Keratinocyte (primary cell): ENCODE measurements at regions not wholly inside any gene's neighbourhood (a gene's known extent, or its start where the extent isn't known, plus 50 kb on each side); places are given as distances from the start of the nearest gene placed in this dataset.
"Not testable (repeated sequence)": the region's sequence is repeated elsewhere in the genome, so short reads cannot be mapped to it uniquely, and the experiment has no call there.

ENCODE experiments used
- DNase-seq: peaks from one replicate; pipeline ENCODE4 v3.0.0-alpha.2; 2011; ENCODE audit warnings: low read depth, missing footprints, low spot score
- FAIRE-seq: peaks from 2 replicates; lab custom pipeline; 2011; peaks lifted over from hg19 to GRCh38; lab: Jason Lieb, UNC
- H2AFZ ChIP-seq: 2 replicates; pipeline ENCODE4 v1.6.0; 2012; ENCODE audit warnings: low read length, control low read depth, inconsistent platforms; ENCODE audit not compliant: control insufficient read depth
- H3K27ac ChIP-seq: 2 replicates; pipeline ENCODE4 v1.5.1; 2011; ENCODE audit warnings: low read length; ENCODE audit not compliant: control insufficient read depth, insufficient read depth
- H3K27me3 ChIP-seq: 3 replicates; pipeline ENCODE4 v1.6.0; 2011; ENCODE audit warnings: low read length; ENCODE audit not compliant: control insufficient read depth, insufficient read depth; ENCODE audit errors: extremely low read depth
- H3K36me3 ChIP-seq, 2 experiments: 2 replicates in 1 of 2; 3 replicates in 1 of 2; pipeline ENCODE4 v1.5.1; 2011; ENCODE audit warnings: low read length in 2 of 2, mild to moderate bottlenecking in 1 of 2; ENCODE audit not compliant: control insufficient read depth in 2 of 2, insufficient read depth in 2 of 2; ENCODE audit errors: extremely low read depth in 1 of 2
- H3K4me1 ChIP-seq: 3 replicates; pipeline ENCODE4 v1.5.1; 2011; ENCODE audit warnings: low read length; ENCODE audit not compliant: control insufficient read depth, insufficient read depth; ENCODE audit errors: extremely low read depth
- H3K4me2 ChIP-seq: 3 replicates; pipeline ENCODE4 v1.6.0; 2011; ENCODE audit warnings: low read depth, low read length; ENCODE audit not compliant: control insufficient read depth, insufficient read depth; ENCODE audit errors: extremely low read depth
- H3K4me3 ChIP-seq, 3 experiments: fragments of 200-600 bp in 1 of 3; sonication (generic) in 1 of 3; 2 replicates in 2 of 3; 3 replicates in 1 of 3; pipeline ENCODE4 v1.5.1; 2011 to 2016; ENCODE audit warnings: low read length in 3 of 3, mild to moderate bottlenecking in 3 of 3, control low read depth in 2 of 3, inconsistent platforms in 1 of 3, low read depth in 1 of 3, mixed read lengths in 1 of 3, mixed run types in 1 of 3, moderate library complexity in 1 of 3; ENCODE audit not compliant: control insufficient read depth in 2 of 3, insufficient read depth in 2 of 3; ENCODE audit errors: extremely low read depth in 1 of 3
- H3K79me2 ChIP-seq: 2 replicates; pipeline ENCODE4 v1.6.0; 2012; ENCODE audit warnings: low read length; ENCODE audit not compliant: control insufficient read depth, insufficient read depth
- H3K9ac ChIP-seq: 3 replicates; pipeline ENCODE4 v1.6.0; 2011; ENCODE audit warnings: low read length; ENCODE audit not compliant: control insufficient read depth, insufficient read depth; ENCODE audit errors: extremely low read depth
- H3K9me1 ChIP-seq: 3 replicates; pipeline ENCODE4 v1.6.0; 2011; ENCODE audit warnings: low read length; ENCODE audit not compliant: control insufficient read depth, insufficient read depth; ENCODE audit errors: extremely low read depth
- H3K9me3 ChIP-seq: 2 replicates; pipeline ENCODE4 v1.5.1; 2012; ENCODE audit warnings: low read depth, low read length; ENCODE audit not compliant: control insufficient read depth
- H4K20me1 ChIP-seq: 3 replicates; pipeline ENCODE4 v1.6.0; 2011; ENCODE audit warnings: low read length; ENCODE audit not compliant: control insufficient read depth, insufficient read depth; ENCODE audit errors: extremely low read depth
- EZH2 ChIP-seq: IDR thresholded peaks from one replicate; pipeline ENCODE4 v1.6.1; 2012; ENCODE audit warnings: inconsistent platforms, mild to moderate bottlenecking, low read length, moderate library complexity
- dilution Hi-C: fragments of 300-500 bp; cut with MboI; formaldehyde crosslinking; loops from one replicate; pipeline ENCODE4 v1.7.0; 2020; ENCODE audit warnings: low sequenced_read_pairs; ENCODE audit not compliant: extremely low pct_ligation_motif_present
- TF ChIP-seq, protein P1 (sequence below), 3 experiments: IDR thresholded peaks in 1 of 3; conservative IDR thresholded peaks in 1 of 3; optimal IDR thresholded peaks in 1 of 3; 2 replicates in 2 of 3; 3 replicates in 1 of 3; pipeline versions ENCODE3 to v1.5.1; 2011; ENCODE audit warnings: low read length in 3 of 3, mild to moderate bottlenecking in 3 of 3, moderate library complexity in 2 of 3, control low read depth in 1 of 3, inconsistent platforms in 1 of 3; ENCODE audit not compliant: insufficient read depth in 2 of 3; ENCODE audit errors: extremely low read depth in 1 of 3

DNA sequence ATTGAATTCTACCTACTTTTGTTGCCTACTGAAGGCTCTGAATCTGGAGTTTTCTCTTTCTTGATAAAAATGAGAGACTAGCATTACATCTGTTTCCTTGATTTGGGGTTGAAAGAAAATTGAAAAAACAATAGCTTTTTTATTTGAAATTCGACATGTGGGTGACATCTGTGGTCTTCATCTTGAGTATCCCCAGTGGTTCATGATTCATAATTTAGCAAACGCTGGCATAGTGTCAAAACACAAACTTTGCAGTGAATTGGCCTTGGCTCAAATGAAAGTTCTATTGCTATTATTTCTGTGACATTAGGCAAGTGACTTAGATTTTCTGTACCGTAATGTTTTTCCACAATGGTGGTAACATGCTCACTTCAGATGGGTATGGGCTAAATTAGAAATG lies 747.6 kb downstream of the PCDH7 start:
- no peaks in the 10 kb centered on the region for H3K36me3 ChIP-seq
- H3K27ac ChIP-seq: no peak overlapping the region
- no peak overlapping the region for H3K4me2 ChIP-seq
- DNase-seq (no peak), FAIRE-seq (no peak)
- H3K79me2 ChIP-seq: no peaks in the 10 kb centered on the region
- no peaks in the 10 kb centered on the region for H3K27me3 ChIP-seq
- H3K4me3 ChIP-seq: no peak overlapping the region
- H2AFZ ChIP-seq: no peak overlapping the region
- dilution Hi-C loops: no loop called here
- no peak overlapping the region for H3K9ac ChIP-seq
- no peaks in the 10 kb centered on the region for H4K20me1 ChIP-seq
- no peak for TF ChIP-seq EZH2
- no peaks in the 10 kb centered on the region for H3K9me1 ChIP-seq
- no peaks in the 10 kb centered on the region for H3K9me3 ChIP-seq
- H3K4me1 ChIP-seq: no peaks in the 10 kb centered on the region

DNA sequence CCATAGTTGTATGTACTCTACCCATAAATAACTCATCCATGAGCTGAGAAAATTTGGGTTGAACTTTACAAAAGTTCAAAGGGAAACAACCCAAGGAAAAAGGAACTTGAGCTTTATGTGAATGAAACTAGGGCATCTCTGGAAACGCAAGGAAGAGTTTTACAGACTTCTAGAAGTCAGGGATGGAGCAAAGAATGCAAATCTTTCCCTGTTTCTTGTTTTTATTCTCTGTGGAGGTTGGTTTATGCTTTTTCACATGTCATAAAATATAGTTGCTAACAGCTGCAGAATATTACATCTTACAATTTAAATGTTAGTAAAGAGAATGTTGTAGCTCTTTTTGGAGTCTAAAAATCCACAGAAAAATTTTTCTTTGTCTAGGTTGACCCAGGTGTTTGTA lies 754.1 kb downstream of the PCDH7 start:
- Histone ChIP-seq H3K9me3 (no peaks in the 10 kb centered on the region), H3K27ac (no peak overlapping the region), H3K4me1 (no peaks in the 10 kb centered on the region), H4K20me1 (no peaks in the 10 kb centered on the region), H3K4me2 (no peak overlapping the region), H3K9ac (no peak overlapping the region), H3K36me3 (no peaks in the 10 kb centered on the region), H3K27me3 (no peaks in the 10 kb centered on the region), H3K79me2 (no peaks in the 10 kb centered on the region), H3K9me1 (no peaks in the 10 kb centered on the region), H2AFZ (no peak overlapping the region), H3K4me3 (no peak overlapping the region)
- dilution Hi-C loops: no loop called here
- TF ChIP-seq, protein P1, sequence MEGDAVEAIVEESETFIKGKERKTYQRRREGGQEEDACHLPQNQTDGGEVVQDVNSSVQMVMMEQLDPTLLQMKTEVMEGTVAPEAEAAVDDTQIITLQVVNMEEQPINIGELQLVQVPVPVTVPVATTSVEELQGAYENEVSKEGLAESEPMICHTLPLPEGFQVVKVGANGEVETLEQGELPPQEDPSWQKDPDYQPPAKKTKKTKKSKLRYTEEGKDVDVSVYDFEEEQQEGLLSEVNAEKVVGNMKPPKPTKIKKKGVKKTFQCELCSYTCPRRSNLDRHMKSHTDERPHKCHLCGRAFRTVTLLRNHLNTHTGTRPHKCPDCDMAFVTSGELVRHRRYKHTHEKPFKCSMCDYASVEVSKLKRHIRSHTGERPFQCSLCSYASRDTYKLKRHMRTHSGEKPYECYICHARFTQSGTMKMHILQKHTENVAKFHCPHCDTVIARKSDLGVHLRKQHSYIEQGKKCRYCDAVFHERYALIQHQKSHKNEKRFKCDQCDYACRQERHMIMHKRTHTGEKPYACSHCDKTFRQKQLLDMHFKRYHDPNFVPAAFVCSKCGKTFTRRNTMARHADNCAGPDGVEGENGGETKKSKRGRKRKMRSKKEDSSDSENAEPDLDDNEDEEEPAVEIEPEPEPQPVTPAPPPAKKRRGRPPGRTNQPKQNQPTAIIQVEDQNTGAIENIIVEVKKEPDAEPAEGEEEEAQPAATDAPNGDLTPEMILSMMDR (optimal IDR thresholded peaks at IDR 0.05 in 1 of 3, IDR thresholded peaks at IDR 0.05 in 1 of 3, conservative IDR thresholded peaks at IDR 0.05 in 1 of 3; ENCODE audit: extremely low read depth in 1 of 3, insufficient read depth in 2 of 3, low read length in 3 of 3): no peak
- TF ChIP-seq EZH2: no peak
- FAIRE-seq (no peak), DNase-seq (no peak)

GRCh38 chr4:31482691-31483090 lies 762.5 kb downstream of the PCDH7 start:
- Histone ChIP-seq H3K4me3 (no peak overlapping the region), H2AFZ (no peak overlapping the region), H3K4me1 (no peaks in the 10 kb centered on the region), H3K9me1 (no peaks in the 10 kb centered on the region), H3K9me3 (no peaks in the 10 kb centered on the region), H3K27ac (no peak overlapping the region), H3K27me3 (no peaks in the 10 kb centered on the region), H3K36me3 (no peaks in the 10 kb centered on the region), H3K9ac (no peak overlapping the region), H3K4me2 (no peak overlapping the region), H4K20me1 (no peaks in the 10 kb centered on the region), H3K79me2 (no peaks in the 10 kb centered on the region)
- TF ChIP-seq, protein P1 (optimal IDR thresholded peaks at IDR 0.05 in 1 of 3, IDR thresholded peaks at IDR 0.05 in 1 of 3, conservative IDR thresholded peaks at IDR 0.05 in 1 of 3; ENCODE audit: extremely low read depth in 1 of 3, insufficient read depth in 2 of 3, low read length in 3 of 3): no peak
- no peak for TF ChIP-seq EZH2
- DNase-seq (no peak), FAIRE-seq (no peak)
- dilution Hi-C loops: no loop called here

- DNase-seq, H3K4me3 ChIP-seq, FAIRE-seq, H2AFZ ChIP-seq, H3K4me1 ChIP-seq, H3K4me2 ChIP-seq, dilution Hi-C loops, H3K27me3 ChIP-seq, H3K9me3 ChIP-seq, H3K79me2 ChIP-seq, H3K36me3 ChIP-seq, H3K9ac ChIP-seq, H3K27ac ChIP-seq, H4K20me1 ChIP-seq, H3K9me1 ChIP-seq: not testable (repeated sequence)
Measured at GRCh38 chr4:31499216-31499615, 779.0 kb downstream of the PCDH7 start.
